Right lobe of liver (tissue), 4 donors: ENCODE measurements at regions not wholly inside any gene's neighbourhood (a gene's known extent, or its start where the extent isn't known, plus 50 kb on each side); places are given as distances from the start of the nearest gene placed in this dataset.
"Not testable (repeated sequence)": the region's sequence is repeated elsewhere in the genome, so short reads cannot be mapped to it uniquely, and the experiment has no call there.

Experiments used
- POLR2A ChIP-seq: fragments of 450-650 bp; IDR thresholded peaks from one replicate; pipeline ENCODE4 v1.6.1; 2017; ENCODE audit warnings: antibody characterized with exemption, mild to moderate bottlenecking
- TF ChIP-seq, protein P1 (sequence below), 4 donors: fragments of 200-600 bp in 3 of 4; fragments of 450-650 bp in 1 of 4; IDR thresholded peaks; one replicate each; pipeline versions ENCODE4 v1.5.1 to v1.8.0; 2016 to 2022; ENCODE audit warnings: antibody characterized with exemption in 4 of 4, mild to moderate bottlenecking in 2 of 4
- donor health status: DM: no; HTN: no; CAD: no.
- donor health status: DM: no; HTN: no; CAD: no.
- donor health status: DM: no; HTN: yes; CAD: no.

GRCh38 chr7:39793026-39793425 is 157.0 kb upstream of the CDK13 start:
- not testable (repeated sequence) for TF ChIP-seq POLR2A
- TF ChIP-seq, protein P1, sequence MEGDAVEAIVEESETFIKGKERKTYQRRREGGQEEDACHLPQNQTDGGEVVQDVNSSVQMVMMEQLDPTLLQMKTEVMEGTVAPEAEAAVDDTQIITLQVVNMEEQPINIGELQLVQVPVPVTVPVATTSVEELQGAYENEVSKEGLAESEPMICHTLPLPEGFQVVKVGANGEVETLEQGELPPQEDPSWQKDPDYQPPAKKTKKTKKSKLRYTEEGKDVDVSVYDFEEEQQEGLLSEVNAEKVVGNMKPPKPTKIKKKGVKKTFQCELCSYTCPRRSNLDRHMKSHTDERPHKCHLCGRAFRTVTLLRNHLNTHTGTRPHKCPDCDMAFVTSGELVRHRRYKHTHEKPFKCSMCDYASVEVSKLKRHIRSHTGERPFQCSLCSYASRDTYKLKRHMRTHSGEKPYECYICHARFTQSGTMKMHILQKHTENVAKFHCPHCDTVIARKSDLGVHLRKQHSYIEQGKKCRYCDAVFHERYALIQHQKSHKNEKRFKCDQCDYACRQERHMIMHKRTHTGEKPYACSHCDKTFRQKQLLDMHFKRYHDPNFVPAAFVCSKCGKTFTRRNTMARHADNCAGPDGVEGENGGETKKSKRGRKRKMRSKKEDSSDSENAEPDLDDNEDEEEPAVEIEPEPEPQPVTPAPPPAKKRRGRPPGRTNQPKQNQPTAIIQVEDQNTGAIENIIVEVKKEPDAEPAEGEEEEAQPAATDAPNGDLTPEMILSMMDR (IDR thresholded peaks at IDR 0.05), result not testable (repeated sequence)
